ENCODE measurements at regions not wholly inside any gene's neighbourhood (a gene's known extent, or its start where the extent isn't known, plus 50 kb on each side); places are given as distances from the start of the nearest gene placed in this dataset.

DNA sequence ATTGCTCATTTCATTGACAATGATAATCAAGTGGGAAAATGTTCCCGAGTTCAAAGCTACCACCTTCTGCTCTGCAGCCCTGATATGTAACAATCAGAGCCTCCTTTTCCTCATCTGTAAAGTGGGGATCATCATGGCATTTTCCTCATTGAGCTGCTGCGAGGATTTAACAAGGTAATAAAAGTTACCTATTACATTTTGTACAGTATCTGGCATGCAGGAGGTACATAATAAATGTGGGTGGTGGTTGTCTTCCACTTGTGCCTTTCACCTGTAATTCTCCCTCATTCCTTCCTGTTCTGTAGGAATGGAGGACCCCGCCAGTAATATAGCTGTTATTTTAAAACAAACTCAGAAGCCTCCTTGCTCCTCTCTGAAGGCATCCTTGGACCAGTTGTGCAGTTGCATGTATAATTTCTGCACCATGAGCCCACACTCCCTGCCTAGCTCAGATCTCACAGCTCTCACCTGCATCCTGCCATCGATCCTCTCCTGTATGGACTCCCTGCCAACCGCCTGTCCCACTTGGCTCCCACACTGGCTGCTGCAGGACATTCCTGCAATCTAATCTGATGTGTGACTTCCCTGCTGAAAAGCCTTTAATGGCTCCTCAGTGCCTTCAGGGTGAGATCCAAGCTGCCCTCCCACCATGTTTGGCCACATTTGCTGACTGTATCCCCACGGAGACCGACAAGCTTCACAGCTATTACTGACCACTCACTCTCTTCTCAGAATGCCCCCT is 350.4 kb downstream of the EN1 start:
- TF ChIP-seq, protein P1, sequence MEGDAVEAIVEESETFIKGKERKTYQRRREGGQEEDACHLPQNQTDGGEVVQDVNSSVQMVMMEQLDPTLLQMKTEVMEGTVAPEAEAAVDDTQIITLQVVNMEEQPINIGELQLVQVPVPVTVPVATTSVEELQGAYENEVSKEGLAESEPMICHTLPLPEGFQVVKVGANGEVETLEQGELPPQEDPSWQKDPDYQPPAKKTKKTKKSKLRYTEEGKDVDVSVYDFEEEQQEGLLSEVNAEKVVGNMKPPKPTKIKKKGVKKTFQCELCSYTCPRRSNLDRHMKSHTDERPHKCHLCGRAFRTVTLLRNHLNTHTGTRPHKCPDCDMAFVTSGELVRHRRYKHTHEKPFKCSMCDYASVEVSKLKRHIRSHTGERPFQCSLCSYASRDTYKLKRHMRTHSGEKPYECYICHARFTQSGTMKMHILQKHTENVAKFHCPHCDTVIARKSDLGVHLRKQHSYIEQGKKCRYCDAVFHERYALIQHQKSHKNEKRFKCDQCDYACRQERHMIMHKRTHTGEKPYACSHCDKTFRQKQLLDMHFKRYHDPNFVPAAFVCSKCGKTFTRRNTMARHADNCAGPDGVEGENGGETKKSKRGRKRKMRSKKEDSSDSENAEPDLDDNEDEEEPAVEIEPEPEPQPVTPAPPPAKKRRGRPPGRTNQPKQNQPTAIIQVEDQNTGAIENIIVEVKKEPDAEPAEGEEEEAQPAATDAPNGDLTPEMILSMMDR (IDR thresholded peaks at IDR 0.05; ENCODE audit: insufficient read depth, low read depth, low read length): no peak
- TF ChIP-seq EZH2 (IDR thresholded peaks at IDR 0.05; ENCODE audit: insufficient read depth, low read length): no peak
